Erythroblast (primary cell): ENCODE measurements at regions not wholly inside any gene's neighbourhood (a gene's known extent, or its start where the extent isn't known, plus 50 kb on each side); places are given as distances from the start of the nearest gene placed in this dataset.

Experiments used
- GATA1 ChIP-seq: IDR thresholded peaks from 2 replicates; pipeline ENCODE4 v1.6.1; 2011; ENCODE audit warnings: low read depth, mild to moderate bottlenecking, control low read depth, low read length, moderate library complexity
- POLR2A ChIP-seq: IDR thresholded peaks from 2 replicates; pipeline ENCODE4 v1.6.1; 2011; ENCODE audit warnings: mild to moderate bottlenecking, low read length

DNA sequence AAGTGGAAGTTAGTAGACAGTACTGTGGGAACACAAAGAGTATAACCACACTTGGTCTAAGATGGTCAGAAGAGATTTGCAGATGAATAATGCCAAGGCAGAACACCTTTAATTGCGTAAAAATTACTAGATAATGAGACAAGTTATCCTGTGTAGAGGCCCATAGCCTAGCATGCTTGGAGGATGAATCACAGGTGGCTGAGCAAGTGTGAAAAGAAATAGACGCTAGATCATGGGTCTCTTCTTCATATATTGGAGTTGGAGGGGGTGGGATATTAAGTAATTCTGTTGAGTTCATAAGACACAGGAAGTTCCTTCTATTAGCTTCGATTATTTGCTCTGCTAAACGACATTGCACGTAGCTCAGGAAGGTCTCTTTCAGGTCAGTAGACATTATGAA lies 454.3 kb upstream of the LMO3 start:
- TF ChIP-seq POLR2A (no peak), GATA1 (no peak)
